ENCODE measurements at regions not wholly inside any gene's neighbourhood (a gene's known extent, or its start where the extent isn't known, plus 50 kb on each side); places are given as distances from the start of the nearest gene placed in this dataset.
"Not testable (repeated sequence)": the region's sequence is repeated elsewhere in the genome, so short reads cannot be mapped to it uniquely, and the experiment has no call there.

DNA sequence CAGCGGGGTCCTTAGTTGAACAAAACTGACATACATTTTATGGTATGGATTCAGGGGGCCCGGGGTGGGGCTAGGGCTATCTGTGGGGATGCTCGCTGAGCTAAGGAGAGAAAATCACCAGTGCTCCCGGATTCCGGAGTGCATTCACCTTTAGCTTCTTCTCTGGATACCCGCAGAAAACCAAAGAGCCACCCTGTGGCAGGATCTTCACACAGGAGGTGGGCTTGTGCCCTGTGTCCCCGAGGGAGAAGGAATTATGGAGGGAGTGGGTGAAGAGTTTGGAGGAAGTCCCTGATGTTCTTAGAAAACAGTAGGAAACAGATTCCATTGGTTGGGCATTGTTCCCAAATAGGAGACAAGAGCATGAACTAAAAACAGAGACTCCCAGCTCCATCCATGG, 385.2 kb upstream of the DEFB115 start:
- DNase-seq (ENCODE audit: low read depth); H3K4me3 ChIP-seq (ENCODE audit: low read depth, low read length): not testable (repeated sequence)

- not testable (repeated sequence) for DNase-seq (ENCODE audit: low read depth); H3K4me3 ChIP-seq (ENCODE audit: low read depth, low read length)
Observed at GRCh38 chr20:30875868-30876267, 381.6 kb upstream of the DEFB115 start.

DNA sequence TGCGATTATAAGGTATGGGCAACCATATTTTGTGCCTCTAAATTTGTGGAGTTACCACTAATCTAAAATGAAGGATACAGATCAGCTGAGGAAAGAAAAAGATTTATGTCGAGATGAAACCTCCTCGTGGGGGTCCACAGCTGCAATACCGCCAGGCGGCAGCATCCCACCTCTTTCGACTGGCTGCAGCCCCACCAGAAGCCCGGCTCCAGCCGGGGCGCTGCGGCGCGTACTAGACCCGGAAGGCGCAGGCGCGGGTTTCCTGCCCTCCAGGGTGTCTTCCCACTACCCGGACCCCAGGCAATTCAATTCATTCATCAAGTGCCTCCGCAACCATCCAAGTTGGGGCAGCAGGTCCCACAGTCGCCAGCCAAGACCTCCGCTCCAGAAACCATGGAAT, 366.1 kb upstream of the DEFB115 start:
- H3K4me3 ChIP-seq (ENCODE audit: low read depth, low read length); DNase-seq (ENCODE audit: low read depth): not testable (repeated sequence)

DNA sequence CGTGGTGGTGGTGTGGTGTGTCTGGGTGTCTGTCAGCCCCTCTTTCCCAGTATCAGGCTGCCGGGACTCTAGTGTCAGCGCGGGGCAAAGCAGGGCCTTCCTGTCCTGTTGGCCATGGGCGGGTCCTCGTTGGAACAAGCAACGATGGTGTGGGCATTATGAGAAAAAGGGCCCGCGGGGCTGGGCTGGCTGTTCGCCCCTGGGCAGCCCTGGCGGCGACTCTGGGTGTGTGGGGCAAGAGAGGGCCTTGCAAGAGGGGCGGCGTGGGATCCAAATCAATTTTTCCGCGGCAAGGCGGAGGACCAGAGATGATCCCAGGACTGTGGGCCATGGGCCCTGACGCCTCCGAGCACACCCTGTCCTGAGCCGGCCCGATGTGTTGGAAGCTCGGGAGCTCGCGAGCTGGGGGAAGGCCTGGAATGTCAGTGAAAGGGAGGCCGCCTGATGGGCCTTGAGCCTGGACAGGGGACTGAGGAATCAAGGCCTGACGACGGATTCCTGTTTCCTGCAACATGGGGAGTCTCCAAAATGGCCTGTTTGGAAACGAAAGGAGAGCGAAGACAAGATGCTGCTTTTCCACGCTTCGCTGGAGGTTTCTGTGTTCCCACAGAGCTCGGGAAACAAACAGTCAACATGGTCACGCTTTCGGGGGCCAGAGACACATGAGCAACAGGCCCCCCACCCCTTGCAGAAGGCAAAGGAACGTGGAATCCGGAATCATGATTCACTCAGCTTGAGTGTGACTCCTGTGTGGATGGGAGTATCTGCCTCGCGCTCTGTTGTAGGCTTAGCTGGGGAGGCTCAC, 364.7 kb upstream of the DEFB115 start:
- TF ChIP-seq, protein P1, sequence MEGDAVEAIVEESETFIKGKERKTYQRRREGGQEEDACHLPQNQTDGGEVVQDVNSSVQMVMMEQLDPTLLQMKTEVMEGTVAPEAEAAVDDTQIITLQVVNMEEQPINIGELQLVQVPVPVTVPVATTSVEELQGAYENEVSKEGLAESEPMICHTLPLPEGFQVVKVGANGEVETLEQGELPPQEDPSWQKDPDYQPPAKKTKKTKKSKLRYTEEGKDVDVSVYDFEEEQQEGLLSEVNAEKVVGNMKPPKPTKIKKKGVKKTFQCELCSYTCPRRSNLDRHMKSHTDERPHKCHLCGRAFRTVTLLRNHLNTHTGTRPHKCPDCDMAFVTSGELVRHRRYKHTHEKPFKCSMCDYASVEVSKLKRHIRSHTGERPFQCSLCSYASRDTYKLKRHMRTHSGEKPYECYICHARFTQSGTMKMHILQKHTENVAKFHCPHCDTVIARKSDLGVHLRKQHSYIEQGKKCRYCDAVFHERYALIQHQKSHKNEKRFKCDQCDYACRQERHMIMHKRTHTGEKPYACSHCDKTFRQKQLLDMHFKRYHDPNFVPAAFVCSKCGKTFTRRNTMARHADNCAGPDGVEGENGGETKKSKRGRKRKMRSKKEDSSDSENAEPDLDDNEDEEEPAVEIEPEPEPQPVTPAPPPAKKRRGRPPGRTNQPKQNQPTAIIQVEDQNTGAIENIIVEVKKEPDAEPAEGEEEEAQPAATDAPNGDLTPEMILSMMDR (IDR thresholded peaks at IDR 0.05; ENCODE audit: insufficient read depth, low read length), result no peak
- H3K4me3 ChIP-seq (ENCODE audit: low read depth, low read length), result no peak overlapping the region
- no peak for DNase-seq (ENCODE audit: low read depth)

DNA sequence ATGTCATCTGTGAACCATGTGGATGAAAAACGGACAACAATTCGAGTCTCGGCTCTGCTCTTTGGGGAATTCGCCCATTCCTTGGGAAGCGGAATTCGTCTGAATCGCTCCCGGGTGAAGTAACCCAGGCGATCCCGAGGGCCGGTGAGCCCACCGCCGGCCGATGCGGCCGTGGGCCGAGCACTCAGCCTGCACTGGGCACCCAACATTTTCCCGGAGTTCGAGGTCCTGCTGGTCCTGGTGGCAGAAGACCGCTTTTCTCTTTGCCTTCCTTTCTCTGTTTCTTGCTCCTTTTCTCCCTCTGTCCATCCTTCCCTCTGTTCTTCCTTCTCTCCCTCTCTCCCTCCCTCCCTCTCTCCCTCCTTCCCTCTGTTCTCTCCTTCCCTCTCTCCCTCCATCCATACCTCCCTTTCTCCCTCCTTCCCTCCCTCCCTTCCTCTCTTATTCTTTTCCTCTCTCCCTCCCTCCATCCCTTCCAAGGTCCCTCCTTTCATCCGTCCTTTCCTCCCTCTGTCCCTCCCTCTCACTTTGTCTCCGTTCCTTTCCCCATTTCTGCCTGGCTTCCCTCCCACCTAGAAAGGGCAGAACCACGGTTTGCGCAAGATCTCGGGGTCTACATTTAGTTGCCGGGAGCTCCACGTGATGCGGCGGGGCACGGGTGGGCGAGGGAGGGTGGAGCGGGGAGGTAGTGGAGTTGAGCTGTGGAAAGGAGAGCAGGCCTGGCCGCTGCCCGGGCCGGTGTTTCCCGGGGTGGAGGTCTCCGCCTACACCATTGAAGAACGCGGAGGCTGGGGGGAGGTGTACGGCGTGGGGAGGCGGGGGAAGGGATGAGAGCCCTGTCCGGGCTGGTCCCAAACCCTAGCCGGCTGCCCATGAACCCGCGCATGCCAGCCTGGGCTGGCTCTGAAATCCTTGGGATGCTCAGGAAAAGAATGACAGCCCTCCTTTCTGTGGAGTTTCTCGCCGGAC, 363.8 kb upstream of the DEFB115 start:
- not testable (repeated sequence) for H3K4me3 ChIP-seq (ENCODE audit: low read depth, low read length); DNase-seq (ENCODE audit: low read depth)

DNA sequence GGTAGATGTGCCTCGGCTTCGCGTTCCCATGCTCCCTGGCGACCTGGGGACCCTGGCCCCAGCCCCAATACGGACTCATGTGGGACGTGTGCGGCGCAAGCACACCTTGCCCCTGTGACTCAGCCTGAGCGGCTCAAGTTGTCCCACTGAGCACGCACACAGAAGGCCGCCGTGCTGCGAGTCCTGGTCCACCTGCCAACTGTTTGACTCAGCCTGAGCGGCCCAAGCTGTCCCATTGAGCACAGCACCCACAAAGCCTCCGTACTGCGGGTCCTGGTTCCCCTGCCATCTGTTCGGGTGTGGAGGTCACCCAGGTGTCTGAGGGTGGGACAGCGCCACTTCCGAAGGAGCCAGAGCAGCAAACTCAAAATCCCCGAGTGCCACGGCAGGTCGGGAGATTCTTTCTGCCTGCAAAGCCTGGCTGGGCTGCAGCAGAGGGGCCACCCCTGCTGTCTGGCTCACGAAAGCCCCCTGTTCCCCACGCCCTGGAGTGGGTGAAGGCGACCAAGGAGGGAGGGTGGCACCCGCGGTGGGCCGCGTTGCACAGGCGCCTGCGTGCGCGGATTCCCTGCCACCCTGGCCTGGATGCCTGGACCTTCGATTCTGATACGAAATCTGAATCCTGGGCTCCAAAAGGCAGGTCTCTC, 362.6 kb upstream of the DEFB115 start:
- not testable (repeated sequence) for H3K4me3 ChIP-seq (ENCODE audit: low read depth, low read length); DNase-seq (ENCODE audit: low read depth)

DNA sequence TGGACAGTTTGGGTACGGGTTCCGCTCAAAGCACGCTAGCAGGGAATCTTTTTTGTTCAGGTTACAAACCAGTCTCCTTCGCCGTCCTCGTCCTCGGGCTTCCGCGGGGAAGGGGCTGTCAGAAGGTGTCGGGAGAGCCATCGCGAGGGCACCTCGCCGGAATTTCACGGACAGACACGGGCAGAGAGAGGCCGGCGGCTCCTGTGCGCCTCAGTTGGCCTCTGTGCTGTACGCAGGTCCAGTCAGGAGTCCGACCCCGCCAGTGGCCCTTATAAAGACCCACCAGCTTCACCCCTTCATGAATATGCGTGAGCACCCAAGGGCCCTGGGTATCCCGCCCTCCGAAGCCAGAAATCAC, 362.1 kb upstream of the DEFB115 start:
- H3K4me3 ChIP-seq (ENCODE audit: low read depth, low read length); DNase-seq (ENCODE audit: low read depth): not testable (repeated sequence)

DNA sequence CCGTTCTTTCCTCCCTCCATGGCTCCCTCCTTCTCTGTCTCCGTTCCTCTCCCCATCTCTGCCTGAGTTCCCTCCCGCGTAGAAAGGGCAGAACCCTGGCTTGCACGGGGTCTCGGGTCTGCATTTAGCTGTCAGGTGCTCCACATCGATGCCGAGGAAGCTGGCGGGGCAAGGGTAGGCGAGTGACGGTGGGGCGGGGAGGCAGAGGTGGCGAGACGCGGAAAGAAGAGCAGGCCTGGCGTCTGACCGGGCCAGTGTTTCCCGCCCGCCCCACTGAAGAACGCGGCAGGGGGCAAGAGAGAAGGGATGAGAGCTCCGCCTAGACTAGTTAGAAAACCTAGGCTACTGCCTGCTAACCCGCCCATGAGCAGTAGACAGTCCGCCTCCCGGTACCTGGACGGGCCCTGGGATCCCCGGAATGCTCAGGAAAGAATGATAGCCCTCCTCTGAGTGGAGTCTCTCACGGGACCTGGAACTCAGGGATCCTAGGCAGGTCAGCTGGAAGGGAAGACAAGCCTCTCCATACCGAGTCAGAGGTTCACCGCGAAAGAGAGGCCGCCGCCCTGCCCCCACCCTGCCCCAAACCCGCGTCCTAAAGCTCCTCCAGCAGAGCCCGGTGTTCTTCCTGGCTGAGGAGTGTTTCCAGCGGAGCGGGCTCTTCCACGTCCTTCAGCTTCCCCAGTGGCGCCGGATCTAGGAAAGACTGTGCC, 357.9 kb upstream of the DEFB115 start:
- not testable (repeated sequence) for DNase-seq (ENCODE audit: low read depth)

GRCh38 chr20:30900080-30900719, 357.3 kb upstream of the DEFB115 start:
- H3K4me3 ChIP-seq (ENCODE audit: low read depth, low read length); DNase-seq (ENCODE audit: low read depth): not testable (repeated sequence)

More for the DNA sequence above, 357.9 kb upstream of the DEFB115 start:
- H3K4me3 ChIP-seq (ENCODE audit: low read depth, low read length), result not testable (repeated sequence)

- H3K4me3 ChIP-seq (ENCODE audit: low read depth, low read length); DNase-seq (ENCODE audit: low read depth): not testable (repeated sequence)
Observed at GRCh38 chr20:30905231-30905630, 352.2 kb upstream of the DEFB115 start.

GRCh38 chr20:30910937-30911725, 346.3 kb upstream of the DEFB115 start:
- no peak for DNase-seq (ENCODE audit: low read depth)
- no peak overlapping the region for H3K4me3 ChIP-seq (ENCODE audit: low read depth, low read length)

DNA sequence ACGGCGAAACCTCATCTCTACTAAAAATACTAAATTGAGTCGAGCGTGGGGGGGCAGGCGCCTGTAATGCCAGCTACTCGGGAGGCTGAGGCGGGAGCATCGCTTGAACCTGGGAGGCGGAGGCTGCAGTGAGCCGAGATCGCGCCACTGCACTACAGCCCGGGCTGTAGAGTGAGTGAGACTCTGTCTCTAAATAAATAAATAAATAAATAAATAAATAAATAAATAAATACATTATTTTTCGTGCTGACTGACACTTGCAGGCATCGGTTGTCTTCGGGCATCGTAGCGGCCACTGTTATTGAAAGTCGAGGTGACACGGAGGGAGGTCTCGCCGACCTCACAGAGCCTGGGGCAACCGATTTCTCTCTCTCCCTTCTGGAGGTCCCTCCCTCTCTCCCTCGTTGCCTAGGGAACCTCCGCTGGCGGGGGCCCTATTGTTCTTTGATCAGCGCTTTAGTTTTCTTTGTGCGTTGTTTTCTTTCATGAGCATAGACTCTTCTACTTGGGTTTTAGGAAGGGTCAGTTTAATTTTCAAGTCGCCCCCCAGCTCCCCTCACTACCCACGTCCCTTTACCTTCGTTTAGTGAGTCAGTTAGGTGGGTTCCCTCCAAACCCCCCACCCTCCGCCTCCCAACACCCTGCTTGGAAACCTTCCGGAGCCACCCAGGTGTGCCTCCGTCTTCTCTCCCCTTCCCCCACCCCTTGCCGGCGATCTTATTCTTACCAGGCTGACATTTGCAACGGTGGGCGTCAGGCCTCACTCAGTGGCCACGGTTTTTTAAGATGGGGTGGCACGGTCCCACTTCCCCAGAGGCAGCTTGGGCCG, 345.4 kb upstream of the DEFB115 start:
- H3K4me3 ChIP-seq (ENCODE audit: low read depth, low read length); DNase-seq (ENCODE audit: low read depth): not testable (repeated sequence)

More at GRCh38 chr20:30910937-30911725, 346.3 kb upstream of the DEFB115 start:
- TF ChIP-seq, protein P1 (IDR thresholded peaks at IDR 0.05; ENCODE audit: insufficient read depth, low read length), result no peak

- not testable (repeated sequence) for H3K4me3 ChIP-seq (ENCODE audit: low read depth, low read length)
- DNase-seq (ENCODE audit: low read depth), result peak; percentile 55
Observed at GRCh38 chr20:30912661-30913026, 344.8 kb upstream of the DEFB115 start.
